COLO668 (cell line): ENCODE measurements at regions not wholly inside any gene's neighbourhood (a gene's known extent, or its start where the extent isn't known, plus 50 kb on each side); places are given as distances from the start of the nearest gene placed in this dataset.

Experiments used
- DNase-seq: peaks from one replicate; lab custom pipeline; 2025; ENCODE audit not compliant: unreplicated experiment; lab: John Stamatoyannopoulos, UW

DNA sequence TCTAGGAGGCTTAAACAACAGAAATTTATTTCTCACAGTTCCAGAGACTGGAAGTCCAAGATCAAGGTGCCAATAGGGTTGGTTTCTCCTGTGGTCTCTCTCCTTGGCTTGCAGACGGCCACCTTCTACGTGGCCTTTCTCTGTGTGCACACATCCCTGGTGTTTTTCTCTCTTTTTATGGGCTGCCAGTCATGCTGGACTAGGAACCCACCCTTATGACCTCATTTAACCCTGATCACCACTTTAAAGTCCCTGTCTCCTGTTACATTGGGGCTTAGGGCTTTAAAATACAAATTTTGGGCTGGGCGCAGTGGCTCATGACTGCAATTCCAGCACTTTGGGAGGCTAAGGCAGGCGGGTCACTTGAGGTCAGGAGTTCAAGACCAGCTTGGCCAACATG lies 157.1 kb downstream of the TLE1 start:
- no peak for DNase-seq

DNA sequence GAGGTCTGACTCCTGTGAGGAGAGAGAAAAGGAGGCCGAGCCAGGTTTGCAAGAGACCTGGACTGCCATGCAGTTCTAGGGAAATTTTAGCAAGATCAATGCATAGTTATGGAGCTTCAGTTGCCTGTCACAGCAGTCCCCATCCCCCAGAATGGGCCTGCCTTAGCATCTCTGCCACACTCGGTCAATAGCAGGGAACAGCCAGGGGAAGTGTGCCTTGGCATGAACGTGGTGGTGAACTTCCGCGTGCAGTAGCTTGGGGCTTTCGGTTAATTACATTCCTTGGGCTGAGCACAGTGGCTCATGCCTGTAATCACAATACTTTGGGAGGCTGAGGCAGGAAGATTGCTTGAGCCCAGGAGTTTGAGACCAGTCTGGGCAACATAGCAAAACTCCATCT lies 157.8 kb downstream of the TLE1 start:
- no peak for DNase-seq

DNA sequence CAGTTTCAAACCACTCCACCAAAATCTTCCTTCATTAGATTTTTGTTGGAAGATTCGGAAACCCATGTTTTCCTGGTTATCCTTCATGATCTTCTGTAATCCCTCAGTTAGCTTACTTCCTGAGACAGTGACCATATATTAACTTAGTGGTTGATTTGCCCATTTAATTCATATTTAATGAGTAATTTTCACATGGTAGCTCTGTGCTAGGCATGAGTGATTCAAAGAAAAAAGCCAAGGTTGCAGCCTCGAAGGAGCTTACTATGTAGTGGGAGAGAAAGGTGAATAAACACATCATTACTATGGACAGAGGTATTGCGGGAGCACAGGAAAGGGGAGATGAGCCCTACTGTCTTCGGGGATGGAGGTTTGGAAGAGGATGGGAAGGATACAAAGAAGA lies 158.5 kb downstream of the TLE1 start:
- DNase-seq, result no peak

DNA sequence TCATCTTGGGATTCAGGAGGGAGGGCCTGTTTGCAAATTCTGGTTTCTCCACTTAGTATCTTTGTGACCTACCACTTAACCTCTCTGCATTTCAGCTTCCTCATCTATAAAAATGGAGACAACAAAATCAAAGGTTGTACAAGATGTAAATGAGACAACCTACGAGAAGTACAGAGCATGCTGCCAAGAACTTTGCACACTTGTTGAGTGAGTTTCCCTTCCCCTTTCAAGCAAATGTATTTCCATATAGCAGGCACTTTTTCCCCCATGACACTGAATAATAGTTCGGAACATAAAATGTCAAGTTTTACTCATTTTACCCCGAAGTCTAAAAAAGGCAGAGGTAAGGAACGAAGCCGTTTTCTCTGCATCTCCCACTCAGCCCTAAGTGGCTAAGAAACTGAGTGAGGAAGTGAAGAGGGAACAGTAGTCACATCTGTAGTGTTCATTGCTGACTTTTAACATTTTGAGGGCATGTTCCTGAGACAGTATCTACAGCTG lies 159.0 kb downstream of the TLE1 start:
- no peak for DNase-seq

DNA sequence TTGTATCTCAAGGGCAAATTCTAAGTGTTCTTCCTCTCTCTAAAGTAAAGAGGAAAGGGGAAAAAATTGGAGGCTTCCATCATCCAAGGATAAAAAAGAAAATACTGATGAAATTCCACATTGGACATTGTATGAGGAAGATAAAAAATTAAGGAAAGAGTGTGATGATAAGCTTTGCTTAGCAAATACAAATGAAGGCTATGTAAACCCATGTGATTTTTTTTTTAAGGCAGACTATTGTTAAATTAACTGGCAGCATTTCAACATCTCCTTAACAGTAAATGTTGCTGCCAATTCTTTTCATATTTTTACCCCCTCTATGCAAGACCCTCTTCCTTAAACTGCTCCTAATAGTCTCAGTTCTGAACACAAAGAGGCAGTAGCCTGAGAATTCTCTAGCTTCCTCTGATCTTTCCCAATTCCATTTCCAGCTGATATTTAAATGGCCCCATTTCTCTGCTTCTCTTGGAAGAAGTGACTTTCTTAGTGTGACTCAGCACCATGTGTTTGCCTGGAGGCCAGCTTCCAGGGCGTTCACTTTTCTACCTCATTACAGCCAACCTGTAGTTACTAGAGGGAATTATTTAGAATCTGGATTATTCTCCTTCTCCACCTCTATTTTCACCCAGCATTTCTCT lies 159.7 kb downstream of the TLE1 start:
- no peak for DNase-seq

DNA sequence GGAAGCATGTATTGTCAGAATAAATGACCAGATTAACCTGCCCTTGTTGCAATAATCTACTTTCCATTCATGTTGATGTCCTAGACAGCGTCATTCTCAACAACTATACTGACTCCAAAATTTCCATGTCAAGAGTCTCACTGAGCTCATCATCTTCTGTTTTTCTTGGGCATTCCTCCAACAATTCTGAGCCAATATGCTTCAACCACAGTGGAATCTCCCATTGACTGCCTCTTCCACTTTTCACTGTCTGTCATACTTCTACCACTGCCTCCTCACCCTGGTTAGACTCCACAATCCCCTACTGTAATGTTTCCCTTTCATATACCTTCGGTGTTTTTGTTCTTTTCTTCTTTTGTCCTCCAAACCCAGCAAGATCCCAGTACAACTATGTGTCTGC lies 162.8 kb downstream of the TLE1 start:
- no peak for DNase-seq

DNA sequence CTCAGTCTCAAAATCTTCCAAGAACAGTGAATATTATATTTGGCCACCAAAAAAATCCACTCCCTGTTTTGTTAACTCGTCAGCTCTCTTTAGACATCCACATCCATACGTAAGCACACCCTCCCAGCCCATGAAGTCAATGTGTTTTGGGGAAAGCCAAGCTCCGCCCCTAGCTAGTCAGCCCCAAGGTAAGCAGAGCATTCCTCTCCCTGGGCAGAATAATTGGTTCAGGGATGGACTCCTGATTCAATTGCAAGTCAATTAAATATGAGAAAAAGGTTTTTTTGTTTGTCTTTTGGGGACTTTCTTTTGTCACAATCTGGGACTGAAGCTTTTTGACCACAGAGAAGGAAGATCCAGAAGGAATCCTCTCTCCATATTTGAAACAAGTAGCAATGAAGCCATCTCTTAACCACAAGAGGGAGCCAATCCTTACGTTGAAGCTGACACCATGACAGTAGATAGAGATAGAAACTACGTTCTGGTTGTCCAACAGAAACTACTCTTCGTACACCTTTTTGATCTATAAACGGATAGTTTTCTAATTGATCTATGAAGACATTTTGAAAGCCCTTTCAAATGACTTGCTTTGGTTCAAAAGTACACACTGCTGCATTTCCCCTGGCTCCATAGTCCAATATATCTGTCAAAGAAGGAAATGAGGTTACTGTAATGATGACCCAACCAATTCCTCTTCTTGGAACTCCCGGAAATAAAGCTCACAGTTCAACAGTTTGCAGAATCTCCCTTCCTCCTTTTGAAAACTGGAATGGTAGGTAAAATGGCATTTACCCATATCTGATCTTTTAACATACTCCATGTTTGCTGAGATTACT lies 166.4 kb downstream of the TLE1 start:
- peak; percentile 16 for DNase-seq

DNA sequence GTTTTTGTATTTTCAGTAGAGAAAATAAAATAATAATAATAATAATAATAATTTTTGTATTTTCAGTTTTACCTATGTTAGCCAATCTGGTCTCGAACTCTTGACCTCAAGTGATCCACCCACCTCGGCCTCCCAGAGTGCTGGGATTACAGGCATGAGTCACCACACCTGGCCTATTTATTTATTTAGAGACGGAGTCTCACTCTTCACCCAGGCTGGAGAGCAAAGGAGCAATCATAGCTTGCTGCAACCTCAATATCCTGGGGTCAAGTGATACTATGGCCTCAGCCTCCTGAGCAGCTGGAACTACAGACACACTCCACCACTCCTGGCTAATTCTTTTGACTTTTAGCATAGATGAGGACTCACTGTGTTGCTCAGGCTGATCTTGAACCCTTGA lies 167.5 kb downstream of the TLE1 start:
- peak; percentile 23 for DNase-seq

DNA sequence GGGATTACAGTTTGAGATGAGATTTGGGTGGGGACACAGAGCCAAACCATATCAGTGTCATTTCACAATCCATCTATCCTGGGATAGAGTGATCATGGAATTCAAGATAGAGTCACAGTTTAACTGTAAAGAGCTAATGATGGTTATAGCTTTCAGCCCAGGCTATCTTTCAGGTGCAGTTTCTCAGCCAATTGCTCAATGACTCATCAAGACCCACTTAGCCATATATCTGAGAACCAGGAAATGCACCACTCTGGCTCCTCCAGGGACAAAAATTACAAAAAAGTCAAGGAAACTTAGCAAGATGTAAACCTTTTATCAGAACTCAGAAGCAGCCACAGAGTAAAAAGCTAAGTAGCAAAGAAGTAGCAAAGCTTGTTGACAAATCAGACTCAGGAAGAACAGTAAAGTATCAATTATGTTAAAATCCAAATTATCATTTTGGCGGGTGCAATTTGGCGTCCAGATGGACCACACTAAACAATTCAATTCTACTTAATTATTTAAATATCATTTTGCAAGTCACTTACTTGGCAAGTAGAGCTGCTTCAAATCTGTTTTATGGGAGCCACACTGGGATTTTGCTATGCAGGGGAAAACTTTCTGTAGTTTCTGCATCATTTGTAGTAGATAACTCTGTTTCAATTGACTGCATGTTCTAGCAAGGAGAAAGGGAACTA lies 169.4 kb downstream of the TLE1 start:
- DNase-seq, result no peak

DNA sequence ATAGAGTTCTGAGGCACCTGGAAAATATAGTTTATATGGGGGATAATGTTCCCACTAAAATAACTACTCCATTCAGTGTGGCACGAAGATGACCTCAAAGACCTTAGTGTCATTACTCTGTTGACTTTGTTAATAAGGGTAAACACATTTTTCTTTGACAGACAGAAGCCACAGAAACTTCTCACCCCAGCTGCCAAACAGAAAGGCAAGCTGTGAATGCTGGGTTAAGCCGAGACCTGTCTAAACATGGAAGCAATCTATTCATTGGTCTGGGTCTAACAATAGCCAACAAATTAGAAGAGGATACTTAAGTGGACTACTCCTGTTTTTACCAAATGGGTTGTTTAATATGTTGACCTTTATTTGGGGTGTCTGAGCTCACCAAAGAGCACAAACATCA lies 171.4 kb downstream of the TLE1 start:
- DNase-seq, result peak; percentile 62

DNA sequence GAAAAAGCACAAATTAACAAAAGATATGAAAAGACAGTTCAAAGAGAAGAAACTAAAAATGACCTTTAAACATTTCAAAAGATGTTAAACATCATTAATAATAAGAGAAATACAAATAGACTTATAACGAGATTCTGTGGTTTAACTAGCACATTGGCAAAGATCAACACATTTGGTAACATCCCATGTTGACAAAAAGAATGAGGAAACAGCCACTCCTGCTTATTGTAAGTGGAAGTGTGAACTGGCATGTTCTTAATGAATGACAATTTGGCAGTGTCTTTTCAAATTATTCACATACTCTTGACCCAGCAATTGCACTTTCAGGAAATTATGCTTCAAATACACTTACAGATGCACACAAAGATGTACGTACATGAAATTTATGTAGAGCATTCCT lies 176.3 kb downstream of the TLE1 start:
- no peak for DNase-seq

DNA sequence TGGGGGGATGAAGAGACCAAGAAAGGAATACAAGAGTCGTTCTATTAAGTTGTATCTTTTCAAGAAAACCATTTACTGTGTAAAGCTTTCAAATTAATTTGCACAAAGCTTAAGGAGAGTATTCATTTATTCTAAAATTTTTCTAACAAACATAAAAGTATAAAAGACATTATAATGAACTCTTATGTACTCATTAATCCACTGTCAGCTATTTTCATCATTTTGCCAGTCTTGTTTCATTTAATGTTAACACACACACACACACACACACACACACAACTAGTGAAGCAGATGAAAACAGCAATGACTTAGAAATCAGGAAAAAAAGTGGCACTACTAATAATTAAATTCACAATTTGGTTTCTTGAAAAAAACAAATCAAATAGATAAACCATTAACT lies 176.7 kb downstream of the TLE1 start:
- no peak for DNase-seq

DNA sequence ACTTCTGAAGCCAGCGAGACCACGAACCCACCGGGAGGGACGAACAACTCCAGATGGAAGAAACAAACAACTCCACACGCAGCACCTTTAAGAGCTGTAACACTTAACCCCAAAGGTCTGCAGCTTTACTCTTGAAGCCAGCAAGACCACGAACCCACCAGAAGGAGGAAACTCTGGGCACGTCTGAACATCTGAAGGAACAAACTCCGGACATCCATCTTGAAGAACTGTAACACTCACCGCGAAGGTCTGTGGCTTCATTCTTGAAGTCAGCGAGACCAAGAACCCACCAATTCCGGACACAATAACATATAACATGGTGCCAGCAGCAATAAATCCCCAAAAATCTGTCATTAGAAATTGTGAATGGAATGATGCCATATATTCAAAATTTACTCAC lies 180.9 kb downstream of the TLE1 start:
- DNase-seq, result no peak

DNA sequence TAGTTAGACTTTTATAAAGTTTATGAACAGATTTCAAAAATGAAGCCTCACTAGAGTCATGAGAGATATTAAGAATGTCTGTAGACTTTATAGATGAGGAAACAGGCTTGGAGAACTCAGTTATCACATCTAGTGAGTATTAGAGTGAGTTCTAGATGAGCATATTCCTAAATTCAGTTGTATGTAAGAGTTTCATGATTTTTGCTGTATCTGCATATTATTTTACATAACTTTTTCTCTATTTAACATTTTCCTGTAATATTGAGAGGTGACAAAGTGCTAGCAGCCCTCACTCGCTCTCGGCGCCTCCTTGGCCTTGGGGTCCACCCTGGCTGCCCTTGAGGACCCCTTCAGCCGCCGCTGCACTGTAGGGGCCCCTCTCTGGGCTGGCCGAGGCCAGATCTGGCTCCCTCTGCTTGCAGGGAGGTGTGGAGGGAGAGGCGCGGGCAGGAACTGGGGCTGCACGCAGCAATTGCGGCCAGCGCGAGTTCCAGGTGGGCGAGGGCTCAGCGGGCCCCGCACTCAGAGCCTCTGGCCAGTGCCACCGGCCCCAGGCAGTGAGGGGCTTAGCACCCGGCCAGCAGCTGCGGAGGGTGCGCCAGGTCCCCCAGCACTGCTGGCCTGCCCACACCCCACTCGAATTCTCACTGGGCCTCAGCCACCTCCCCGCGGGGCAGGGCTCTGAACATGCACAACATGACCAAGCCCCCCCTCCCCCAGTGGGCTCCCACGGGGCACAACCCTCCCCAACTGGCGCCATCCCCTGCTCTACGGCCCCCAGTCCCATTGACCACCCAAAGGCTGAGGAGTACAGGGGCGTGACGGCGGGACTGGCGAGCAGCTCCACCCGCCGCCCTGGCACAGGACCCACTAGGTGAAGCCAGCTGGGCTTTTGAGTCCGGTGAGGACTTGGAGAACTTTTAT lies 182.1 kb downstream of the TLE1 start:
- DNase-seq, result no peak

DNA sequence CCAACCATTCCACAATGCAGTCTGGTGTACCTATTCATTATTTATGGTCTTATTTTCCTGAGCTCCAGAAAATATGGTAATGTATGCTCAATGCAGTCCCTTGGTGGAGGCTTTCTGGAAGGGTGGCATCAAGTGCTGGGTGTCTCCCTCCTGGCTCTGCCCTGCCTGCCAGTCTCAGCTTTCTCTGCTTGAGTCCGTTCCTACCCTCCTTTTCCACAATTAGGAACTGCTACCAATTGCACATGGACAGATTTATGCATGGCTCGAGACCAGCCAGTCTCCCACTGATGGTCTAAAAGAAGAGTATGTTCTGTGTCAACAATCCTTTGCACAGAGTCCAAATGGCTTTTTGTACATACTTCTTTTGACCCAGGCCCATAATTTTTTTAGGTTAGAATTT lies 189.8 kb downstream of the TLE1 start:
- no peak for DNase-seq

DNA sequence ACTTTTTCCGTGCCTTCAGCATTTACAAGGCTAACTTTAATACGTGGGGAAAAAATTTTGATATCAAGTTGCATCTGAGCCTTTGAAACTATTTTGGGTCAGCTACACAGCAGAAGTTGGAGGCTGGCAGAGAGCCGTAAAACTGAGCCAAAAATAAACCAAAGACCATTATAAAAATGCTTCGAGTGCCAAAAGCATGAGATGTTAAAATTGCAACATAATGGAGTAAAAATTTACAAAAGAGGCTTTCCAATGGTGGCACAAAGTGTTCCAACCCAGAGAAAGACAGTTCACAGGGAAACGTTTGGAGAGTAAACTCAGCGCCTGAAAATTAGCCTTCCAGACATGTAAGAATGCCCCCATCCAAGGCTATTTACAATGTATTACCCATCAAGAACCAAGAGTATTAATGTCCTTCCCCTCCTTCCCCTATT lies 190.3 kb downstream of the TLE1 start:
- no peak for DNase-seq

DNA sequence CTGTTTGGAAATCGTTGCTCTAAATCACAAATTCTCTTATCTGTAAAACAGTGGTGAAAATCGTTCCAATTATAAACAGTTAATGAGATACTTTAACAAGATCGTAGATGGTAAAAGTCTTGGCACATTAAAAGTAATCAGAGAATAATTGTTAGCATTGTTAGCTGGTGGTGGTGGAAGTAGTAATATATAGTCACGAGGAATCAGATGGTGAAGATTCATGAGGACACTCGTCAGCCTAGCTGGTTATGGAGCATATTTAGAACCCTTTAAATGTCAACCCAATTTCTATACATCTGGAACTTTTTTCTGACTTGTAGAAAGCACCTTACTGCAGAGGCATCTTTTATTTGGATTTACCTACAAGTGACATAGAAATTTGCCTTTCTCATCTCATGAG lies 190.8 kb downstream of the TLE1 start:
- no peak for DNase-seq

DNA sequence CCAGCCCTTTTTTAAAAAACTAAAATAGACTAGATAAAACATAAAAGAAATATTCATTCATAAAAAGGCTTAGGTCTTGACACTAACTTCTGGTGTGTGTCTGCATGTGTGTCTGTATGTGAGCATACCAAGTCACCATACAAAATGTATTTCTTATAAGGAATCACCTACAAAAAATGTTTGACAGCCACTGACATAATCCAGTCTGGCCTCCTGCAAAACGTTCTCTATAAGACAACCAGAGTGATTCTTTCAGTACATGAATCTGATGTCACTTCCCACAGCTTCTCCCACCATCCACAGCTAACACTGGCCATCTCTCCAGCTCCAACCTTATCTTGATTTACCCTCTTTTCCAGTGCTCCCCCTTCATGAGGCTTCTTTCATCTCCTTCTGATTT lies 192.3 kb downstream of the TLE1 start:
- no peak for DNase-seq

DNA sequence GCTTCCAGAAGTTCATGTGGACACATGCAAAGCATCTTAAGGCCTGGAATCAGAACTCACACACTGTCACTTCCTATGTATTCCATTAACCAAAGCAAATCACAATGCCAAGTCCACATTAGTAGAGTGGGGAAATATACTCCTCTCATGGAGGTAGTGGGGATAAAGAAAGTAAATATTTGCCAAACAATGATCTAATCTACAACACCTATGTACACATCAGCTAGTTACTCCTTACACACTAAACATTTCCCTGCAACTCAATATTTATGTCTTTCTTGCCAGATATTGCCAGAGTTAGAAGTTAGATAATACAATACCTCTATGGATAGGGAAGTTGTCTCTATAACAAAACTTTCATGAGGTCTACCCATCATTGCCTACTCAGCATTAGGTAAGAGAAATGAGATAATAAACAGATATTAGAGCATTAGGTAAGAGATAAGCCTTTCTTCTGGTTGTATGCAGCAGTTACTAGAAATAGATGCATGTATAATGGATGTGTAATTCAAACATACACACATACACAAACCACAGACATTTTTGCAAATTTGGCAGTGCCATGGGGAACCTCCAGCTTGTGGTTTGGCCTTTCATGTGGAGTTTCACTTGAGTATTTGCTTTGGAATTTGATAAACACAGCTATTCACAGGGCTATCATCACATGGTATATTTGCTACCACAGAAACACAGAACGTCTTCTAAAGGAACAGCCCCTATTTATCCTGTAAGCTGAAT lies 196.5 kb downstream of the TLE1 start:
- DNase-seq, result peak; percentile 41

DNA sequence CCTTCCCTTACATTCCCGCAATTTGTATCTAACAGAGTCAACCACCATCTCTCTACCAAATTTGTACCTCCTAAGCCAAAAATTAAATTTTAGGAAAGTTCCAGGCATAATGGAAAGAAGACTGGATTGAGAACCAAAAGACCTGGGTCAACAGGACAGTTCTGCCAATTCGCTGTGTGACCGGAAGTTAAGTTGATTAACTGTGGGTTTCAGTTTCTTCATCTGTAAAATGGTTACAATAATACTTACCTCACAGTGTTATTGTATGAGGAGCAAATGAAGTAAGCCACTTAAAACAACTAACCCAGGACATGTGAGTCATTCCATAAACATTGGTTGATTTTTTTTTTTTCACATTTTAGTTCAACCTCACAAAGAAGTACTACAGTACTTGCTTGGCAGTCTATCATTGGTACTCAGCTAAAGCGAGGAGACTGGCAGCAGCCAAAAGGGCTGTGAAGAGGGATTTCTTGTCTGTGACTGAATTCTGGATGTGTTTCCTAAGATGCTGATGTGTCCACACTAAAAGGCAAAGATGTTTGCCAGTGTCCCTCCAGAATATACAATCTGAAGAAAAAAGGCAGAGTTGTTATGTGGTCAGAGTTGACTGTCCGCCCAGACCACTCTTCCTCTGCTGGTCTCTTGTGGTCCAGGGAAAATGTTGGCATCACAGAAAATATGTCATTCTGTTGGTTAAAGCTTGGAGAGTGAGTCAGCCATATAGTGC lies 198.6 kb downstream of the TLE1 start:
- no peak for DNase-seq
